Choroid plexus epithelial cell (primary cell): ENCODE measurements at regions not wholly inside any gene's neighbourhood (a gene's known extent, or its start where the extent isn't known, plus 50 kb on each side); places are given as distances from the start of the nearest gene placed in this dataset.

Experiments
- DNase-seq: peaks from one replicate; pipeline ENCODE4 v3.0.0-alpha.2; 2010; ENCODE audit warnings: low read depth
- H3K4me3 ChIP-seq: 2 replicates; pipeline ENCODE4 v1.5.1; 2011; ENCODE audit warnings: low read depth, mild to moderate bottlenecking, control low read depth, low read length, moderate library complexity
- TF ChIP-seq, protein P1 (sequence below): conservative IDR thresholded peaks from 2 replicates; pipeline ENCODE4 v1.5.1; 2011; ENCODE audit warnings: low read depth, mild to moderate bottlenecking, control low read depth, inconsistent platforms, low read length, moderate library complexity

- peak; percentile 15 for DNase-seq
- peak overlapping the region; percentile 35 for H3K4me3 ChIP-seq
- TF ChIP-seq, protein P1, sequence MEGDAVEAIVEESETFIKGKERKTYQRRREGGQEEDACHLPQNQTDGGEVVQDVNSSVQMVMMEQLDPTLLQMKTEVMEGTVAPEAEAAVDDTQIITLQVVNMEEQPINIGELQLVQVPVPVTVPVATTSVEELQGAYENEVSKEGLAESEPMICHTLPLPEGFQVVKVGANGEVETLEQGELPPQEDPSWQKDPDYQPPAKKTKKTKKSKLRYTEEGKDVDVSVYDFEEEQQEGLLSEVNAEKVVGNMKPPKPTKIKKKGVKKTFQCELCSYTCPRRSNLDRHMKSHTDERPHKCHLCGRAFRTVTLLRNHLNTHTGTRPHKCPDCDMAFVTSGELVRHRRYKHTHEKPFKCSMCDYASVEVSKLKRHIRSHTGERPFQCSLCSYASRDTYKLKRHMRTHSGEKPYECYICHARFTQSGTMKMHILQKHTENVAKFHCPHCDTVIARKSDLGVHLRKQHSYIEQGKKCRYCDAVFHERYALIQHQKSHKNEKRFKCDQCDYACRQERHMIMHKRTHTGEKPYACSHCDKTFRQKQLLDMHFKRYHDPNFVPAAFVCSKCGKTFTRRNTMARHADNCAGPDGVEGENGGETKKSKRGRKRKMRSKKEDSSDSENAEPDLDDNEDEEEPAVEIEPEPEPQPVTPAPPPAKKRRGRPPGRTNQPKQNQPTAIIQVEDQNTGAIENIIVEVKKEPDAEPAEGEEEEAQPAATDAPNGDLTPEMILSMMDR, result peak; percentile 27
These were observed 113.7 kb downstream of the TRIM27 start for GRCh38 chr6:28809947-28810658.

GRCh38 chr6:28810659-28811053, 113.1 kb downstream of the TRIM27 start:
- no peak overlapping the region for H3K4me3 ChIP-seq
- no peak for DNase-seq
- TF ChIP-seq, protein P1, result no peak

DNA sequence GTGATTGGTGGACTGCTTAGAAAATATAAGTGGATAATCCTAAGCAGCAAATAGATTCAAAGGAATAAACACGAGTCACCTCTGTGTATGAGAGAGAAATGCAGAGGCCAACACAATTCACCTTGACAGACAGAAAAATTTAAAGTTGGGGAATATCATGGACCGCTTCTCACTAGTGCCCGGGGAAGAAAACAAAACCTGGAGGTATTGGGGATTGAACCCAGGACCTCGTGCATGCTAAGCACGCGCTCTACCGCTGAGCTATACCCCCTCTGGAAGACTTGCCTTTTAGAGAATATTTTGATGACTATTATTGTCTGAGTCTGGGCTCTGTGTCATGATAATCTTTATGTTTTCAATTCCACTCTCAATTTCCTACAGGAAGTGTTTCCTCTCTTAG, 111.9 kb downstream of the TRIM27 start:
- TF ChIP-seq, protein P1, result no peak
- peak; percentile 21 for DNase-seq
- no peak overlapping the region for H3K4me3 ChIP-seq

DNA sequence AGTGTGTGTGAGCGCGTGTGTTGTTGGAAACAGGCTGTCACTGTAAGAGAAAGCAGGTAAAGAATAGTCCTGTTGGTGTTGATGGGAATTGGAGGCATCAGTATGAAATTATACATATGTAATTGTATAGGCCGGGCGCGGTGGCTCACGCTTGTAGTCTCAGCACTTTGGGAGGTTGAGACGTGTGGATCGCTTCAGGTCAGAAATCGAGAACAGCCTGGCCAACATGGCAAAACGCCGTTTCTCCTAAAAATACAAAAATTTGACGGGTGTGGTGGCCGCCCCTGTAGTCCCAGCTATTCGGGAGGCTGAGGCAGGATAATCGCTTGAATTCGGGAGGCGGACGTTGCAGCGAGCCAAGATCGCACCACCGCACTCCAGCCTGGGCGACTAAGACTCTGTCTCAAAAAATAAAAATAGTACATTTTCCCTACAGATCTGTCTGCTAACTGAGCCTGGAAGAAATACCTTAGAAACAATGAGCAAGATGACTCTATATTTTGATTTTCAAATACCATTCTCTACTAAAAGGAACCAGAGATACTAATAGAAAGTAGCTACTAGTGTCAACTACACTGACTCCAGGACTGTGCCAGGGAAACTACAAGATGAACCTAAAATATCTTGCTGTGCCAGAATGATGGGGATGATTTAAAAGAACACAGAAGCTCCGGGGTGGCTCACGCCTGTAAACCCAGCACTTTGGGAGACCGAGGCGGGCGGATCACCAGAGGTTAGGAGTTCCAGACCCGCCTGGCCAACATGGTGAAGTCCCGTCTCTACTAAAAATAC, 110.8 kb downstream of the TRIM27 start:
- H3K4me3 ChIP-seq, result no peak overlapping the region
- TF ChIP-seq, protein P1, result no peak
- DNase-seq, result no peak

- DNase-seq, result no peak
- H3K4me3 ChIP-seq, result peak overlapping the region; percentile 28
- TF ChIP-seq, protein P1, result no peak
These were observed 109.5 kb downstream of the TRIM27 start for GRCh38 chr6:28814032-28814976.

DNA sequence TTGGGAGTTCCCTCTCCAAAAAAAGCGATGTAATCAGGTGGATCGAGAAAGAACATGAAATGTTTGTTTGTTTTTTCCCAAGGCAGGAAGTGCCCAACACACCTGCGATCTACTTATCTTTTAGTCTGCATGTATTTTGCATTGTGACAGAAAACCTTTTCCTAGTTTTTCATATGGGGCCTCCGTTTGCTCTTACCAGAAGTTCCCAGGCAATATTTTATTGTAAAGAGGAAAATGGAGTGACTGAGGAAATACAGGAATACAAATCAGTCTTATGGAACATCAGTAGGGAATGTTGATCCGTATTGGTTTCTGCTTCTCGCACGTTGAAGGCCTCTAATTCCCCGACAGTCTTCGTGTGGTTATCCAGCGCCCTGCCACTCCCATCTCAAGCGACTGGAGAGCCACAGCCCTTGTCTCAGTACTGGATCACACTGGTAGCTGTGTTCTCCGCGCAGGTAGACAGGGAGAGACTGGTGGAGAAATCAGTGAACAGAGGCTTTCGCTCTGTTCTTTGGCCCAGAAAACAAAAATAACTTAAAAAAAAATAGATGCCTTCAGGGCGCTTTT, 107.4 kb downstream of the TRIM27 start:
- TF ChIP-seq, protein P1, result no peak
- H3K4me3 ChIP-seq, result no peak overlapping the region
- no peak for DNase-seq
